Neural cell (in vitro differentiated cells): ENCODE measurements at regions not wholly inside any gene's neighbourhood (a gene's known extent, or its start where the extent isn't known, plus 50 kb on each side); places are given as distances from the start of the nearest gene placed in this dataset.
"Not testable (repeated sequence)": the region's sequence is repeated elsewhere in the genome, so short reads cannot be mapped to it uniquely, and the experiment has no call there.

ENCODE experiments used
- H2AFZ ChIP-seq: fragments of 200-600, 300-800 bp; sonication (generic), shearing (Covaris generic); 2 replicates; pipeline ENCODE4 v1.6.0; 2014; ENCODE audit warnings: low read depth, mild to moderate bottlenecking, antibody characterized with exemption, low read length, moderate library complexity
- H3F3A ChIP-seq: fragments of 200-600 bp; shearing (Covaris generic); 2 replicates; pipeline ENCODE4 v1.6.1; 2016; ENCODE audit warnings: mild to moderate bottlenecking, moderate library complexity, mixed read lengths, antibody characterized with exemption, low read length; ENCODE audit not compliant: insufficient read depth, poor library complexity, severe bottlenecking
- H3K27ac ChIP-seq: fragments of 200-600, 300-800 bp; sonication (generic), shearing (Covaris generic); 2 replicates; pipeline ENCODE4 v1.5.1; 2014; ENCODE audit warnings: mild to moderate bottlenecking, low read length, moderate library complexity
- H3K27me3 ChIP-seq: fragments of 300-800, 200-600 bp; sonication (generic), shearing (Covaris generic); 2 replicates; pipeline ENCODE4 v1.6.0; 2014; ENCODE audit warnings: mild to moderate bottlenecking, low read depth, low read length, moderate library complexity; ENCODE audit not compliant: insufficient read depth
- H3K36me3 ChIP-seq: fragments of 300-800, 200-600 bp; sonication (generic), shearing (Covaris generic); 2 replicates; pipeline ENCODE4 v1.5.1; 2014; ENCODE audit warnings: mild to moderate bottlenecking, antibody characterized with exemption, low read length, moderate library complexity; ENCODE audit not compliant: insufficient read depth
- H3K4me2 ChIP-seq: fragments of 300-800, 200-600 bp; sonication (generic), shearing (Covaris generic); 2 replicates; pipeline ENCODE4 v1.6.0; 2014; ENCODE audit warnings: mild to moderate bottlenecking, low read length
- H3K4me3 ChIP-seq: fragments of 300-800, 200-600 bp; sonication (generic), shearing (Covaris generic); 2 replicates; pipeline ENCODE4 v1.5.1; 2014; ENCODE audit warnings: mild to moderate bottlenecking, low read length, moderate library complexity
- H3K79me2 ChIP-seq: fragments of 200-600 bp; shearing (Covaris generic); replicated peaks from 2 replicates; pipeline ENCODE4 v1.6.0; 2014; ENCODE audit warnings: mild to moderate bottlenecking, low read length, moderate library complexity; ENCODE audit not compliant: insufficient read depth
- H3K9ac ChIP-seq: fragments of 300-800, 200-600 bp; sonication (generic), shearing (Covaris generic); 2 replicates; pipeline ENCODE4 v1.6.1; 2016; ENCODE audit warnings: mild to moderate bottlenecking, low read length, mixed read lengths
- H3K9me2 ChIP-seq: fragments of 200-600 bp; shearing (Covaris generic); 2 replicates; pipeline ENCODE4 v1.6.1; 2016; ENCODE audit warnings: mild to moderate bottlenecking, low read length, mixed read lengths; ENCODE audit not compliant: insufficient read depth
- H3K9me3 ChIP-seq: fragments of 200-600, 300-800 bp; sonication (generic), shearing (Covaris generic); 2 replicates; pipeline ENCODE4 v1.6.1; 2016; ENCODE audit warnings: mild to moderate bottlenecking, mixed run types, low read length, moderate library complexity, mixed read lengths
- H4K20me1 ChIP-seq: fragments of 200-600 bp; shearing (Covaris generic); 2 replicates; pipeline ENCODE4 v1.6.1; 2016; ENCODE audit warnings: mild to moderate bottlenecking, mixed run types; ENCODE audit not compliant: insufficient read depth
- CTCF ChIP-seq: fragments of 450-650 bp; IDR thresholded peaks from 2 replicates; pipeline ENCODE4 v1.5.1; 2014; ENCODE audit warnings: antibody characterized with exemption, mild to moderate bottlenecking, moderate library complexity; ENCODE audit not compliant: poor library complexity, severe bottlenecking
- EP300 ChIP-seq: fragments of 450-650 bp; conservative IDR thresholded peaks from 2 replicates; pipeline ENCODE4 v1.6.1; 2014; ENCODE audit warnings: antibody characterized with exemption, mild to moderate bottlenecking, moderate library complexity; ENCODE audit not compliant: poor library complexity, severe bottlenecking
- EZH2 ChIP-seq: fragments of 200-600, 300-800 bp; shearing (Covaris generic), sonication (generic); IDR thresholded peaks from 2 replicates; pipeline ENCODE4 v1.6.1; 2014; ENCODE audit warnings: antibody characterized with exemption, low read length, borderline replicate concordance, mild to moderate bottlenecking; ENCODE audit not compliant: insufficient read depth, poor library complexity, severe bottlenecking
- MXI1 ChIP-seq: fragments of 450-650 bp; conservative IDR thresholded peaks from 2 replicates; pipeline ENCODE4 v1.6.1; 2014; ENCODE audit warnings: antibody characterized with exemption, mild to moderate bottlenecking; ENCODE audit not compliant: poor library complexity, severe bottlenecking
- POLR2AphosphoS5 ChIP-seq: IDR thresholded peaks from 2 replicates; pipeline ENCODE4 v1.6.1; 2012
- RAD21 ChIP-seq: fragments of 450-650 bp; conservative IDR thresholded peaks from 2 replicates; pipeline ENCODE4 v1.6.1; 2014; ENCODE audit warnings: antibody characterized with exemption, mild to moderate bottlenecking, moderate library complexity
- REST ChIP-seq: IDR thresholded peaks from 2 replicates; pipeline ENCODE4 v1.6.1; 2012; ENCODE audit warnings: borderline replicate concordance
- SMC3 ChIP-seq: fragments of 450-650 bp; conservative IDR thresholded peaks from 2 replicates; pipeline ENCODE4 v1.6.1; 2014; ENCODE audit warnings: antibody characterized with exemption, mild to moderate bottlenecking, moderate library complexity; ENCODE audit not compliant: poor library complexity
- TAF1 ChIP-seq: IDR thresholded peaks from 2 replicates; pipeline ENCODE4 v1.6.1; 2012; ENCODE audit warnings: low read depth

- H3K27me3 ChIP-seq, H3K79me2 ChIP-seq, H3F3A ChIP-seq, H3K9me2 ChIP-seq, H3K4me2 ChIP-seq, H3K27ac ChIP-seq, H2AFZ ChIP-seq, H3K4me3 ChIP-seq, H3K9ac ChIP-seq, H3K36me3 ChIP-seq, H3K9me3 ChIP-seq, H4K20me1 ChIP-seq: not testable (repeated sequence)
These were observed 78.4 kb upstream of the HAPLN1 start for GRCh38 chr5:83799020-83799419.

DNA sequence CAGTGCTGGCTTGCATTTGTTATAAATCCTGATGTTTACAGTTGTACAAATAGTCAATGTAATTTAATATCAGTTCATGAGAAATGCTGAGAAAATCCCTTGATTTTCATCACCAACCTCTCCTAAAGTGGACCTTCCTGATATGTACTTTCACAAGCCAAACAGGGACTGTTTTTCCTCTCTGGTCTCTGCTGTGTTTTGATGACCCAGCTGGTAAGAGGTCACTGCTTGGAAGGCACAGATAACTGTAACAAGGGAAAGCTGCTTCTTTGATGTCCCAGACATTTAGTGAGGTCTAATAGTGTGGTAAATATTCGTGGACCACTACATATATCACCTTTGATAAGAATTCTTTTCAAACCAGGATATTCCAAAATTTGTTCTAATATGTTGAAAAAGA, 68.7 kb upstream of the HAPLN1 start:
- Histone ChIP-seq H3K9me2 (no peaks in the 10 kb centered on the region), H3K79me2 (no peaks in the 10 kb centered on the region), H3K9me3 (no peaks in the 10 kb centered on the region), H3K9ac (no peak overlapping the region), H2AFZ (no peak overlapping the region), H3K36me3 (no peaks in the 10 kb centered on the region), H3F3A (no peaks in the 10 kb centered on the region), H3K27ac (no peak overlapping the region), H3K27me3 (peaks cover 12% of the 10 kb centered on the region), H4K20me1 (no peaks in the 10 kb centered on the region), H3K4me2 (no peak overlapping the region), H3K4me3 (no peak overlapping the region)
- TF ChIP-seq TAF1 (no peak), MXI1 (no peak), POLR2AphosphoS5 (no peak), CTCF (no peak), REST (no peak), RAD21 (no peak), SMC3 (no peak), EZH2 (no peak), EP300 (no peak)

GRCh38 chr5:83787631-83788030, 67.0 kb upstream of the HAPLN1 start:
- Histone ChIP-seq H3K9ac (no peak overlapping the region), H3K4me2 (no peak overlapping the region)

More at GRCh38 chr5:83787631-83788030, 67.0 kb upstream of the HAPLN1 start:
- Histone ChIP-seq H3K9me2 (no peaks in the 10 kb centered on the region), H2AFZ (no peak overlapping the region), H3K9me3 (no peaks in the 10 kb centered on the region), H3K4me3 (no peak overlapping the region), H3K27ac (no peak overlapping the region), H4K20me1 (no peaks in the 10 kb centered on the region), H3F3A (no peaks in the 10 kb centered on the region), H3K79me2 (no peaks in the 10 kb centered on the region), H3K36me3 (no peaks in the 10 kb centered on the region), H3K27me3 (peaks cover 19% of the 10 kb centered on the region)
- TF ChIP-seq POLR2AphosphoS5 (no peak), CTCF (no peak), RAD21 (no peak), MXI1 (no peak), EZH2 (no peak), TAF1 (no peak), SMC3 (no peak), EP300 (no peak), REST (no peak)
